CD4-positive, alpha-beta T cell (primary cell): ENCODE measurements at regions not wholly inside any gene's neighbourhood (a gene's known extent, or its start where the extent isn't known, plus 50 kb on each side); places are given as distances from the start of the nearest gene placed in this dataset.
"Not testable (repeated sequence)": the region's sequence is repeated elsewhere in the genome, so short reads cannot be mapped to it uniquely, and the experiment has no call there.

Experiments
- ATAC-seq: fragments of 200-7000 bp; cut with Tn5 transposase; one replicate; pipeline ENCODE4 v1.10.0; 2022; ENCODE audit warnings: mild to moderate bottlenecking; ENCODE audit not compliant: poor library complexity
- CTCF ChIA-PET: fragments of 350-600 bp; sonication (Branson Sonifier 250); formaldehyde crosslinking; loops from one replicate; lab custom pipeline; 2021; ENCODE audit warnings: antibody characterized with exemption, inconsistent platforms; lab: Charles Lee
- POLR2A ChIA-PET: fragments of 350-600 bp; sonication (Branson Sonifier 250); formaldehyde crosslinking; loops from one replicate; lab custom pipeline; 2021; ENCODE audit warnings: antibody characterized with exemption, inconsistent platforms; lab: Charles Lee
- DNase-seq, 14 experiments: peaks; one replicate each; pipeline ENCODE4 v3.0.0-alpha.2; 2013 to 2020; ENCODE audit warnings: mixed read lengths in 2 of 14
- H3K27ac ChIP-seq, 2 donors: one replicate each; pipeline versions ENCODE4 v1.5.1 to v1.7.0; 2013; ENCODE audit warnings: low read length in 2 of 2, low read depth in 1 of 2, mild to moderate bottlenecking in 1 of 2
- H3K27me3 ChIP-seq, 2 experiments: 1 replicate in 1 of 2; 2 replicates in 1 of 2; pipeline versions ENCODE4 v1.6.1 to v1.7.0; 2013; ENCODE audit warnings: low read length in 2 of 2, control low read depth in 1 of 2, mild to moderate bottlenecking in 1 of 2, moderate library complexity in 1 of 2; ENCODE audit not compliant: insufficient read depth in 2 of 2, control insufficient read depth in 1 of 2
- H3K36me3 ChIP-seq: one replicate; pipeline ENCODE4 v1.6.1; 2013; ENCODE audit warnings: low read length, control low read depth; ENCODE audit not compliant: insufficient read depth
- H3K4me1 ChIP-seq: one replicate; pipeline ENCODE4 v1.6.1; 2013; ENCODE audit warnings: low read length, control low read depth; ENCODE audit not compliant: insufficient read depth
- H3K4me3 ChIP-seq: one replicate; pipeline ENCODE4 v1.5.1; 2013; ENCODE audit warnings: mild to moderate bottlenecking, low read length, moderate library complexity
- H3K9me3 ChIP-seq, 2 experiments: 1 replicate in 1 of 2; 2 replicates in 1 of 2; pipeline versions ENCODE4 v1.6.1 to v1.7.0; 2013; ENCODE audit warnings: low read length in 2 of 2, mild to moderate bottlenecking in 2 of 2, control low read depth in 1 of 2, moderate library complexity in 1 of 2; ENCODE audit not compliant: control insufficient read depth in 1 of 2, insufficient read depth in 1 of 2
- H3K27ac Mint-ChIP-seq: one replicate; pipeline ENCODE4 v1.8.0; 2020; ENCODE audit warnings: mixed read lengths
- H3K27me3 Mint-ChIP-seq: one replicate; pipeline ENCODE4 v1.8.0; 2021; ENCODE audit warnings: mixed read lengths
- H3K36me3 Mint-ChIP-seq: one replicate; pipeline ENCODE4 v1.8.0; 2021; ENCODE audit warnings: low read depth, mixed read lengths
- H3K4me1 Mint-ChIP-seq: one replicate; pipeline ENCODE4 v1.8.0; 2021; ENCODE audit warnings: low read depth, mixed read lengths
- H3K4me3 Mint-ChIP-seq: one replicate; pipeline ENCODE4 v1.8.0; 2020; ENCODE audit warnings: mild to moderate bottlenecking, mixed read lengths
- H3K9me3 Mint-ChIP-seq: one replicate; pipeline ENCODE4 v1.8.0; 2020; ENCODE audit warnings: mixed read lengths
- intact Hi-C, 2 experiments: fragments of 100-400 bp; cut with DNase I in 1 of 2; cut with micrococcal nuclease in 1 of 2; formaldehyde crosslinking; loops; one replicate each; pipeline versions ENCODE4 v1.15.1 to v1.9.0; 2023 to 2025; cut with DNase I, micrococcal nuclease
- TF ChIP-seq, protein P1 (sequence below): fragments of 200-600 bp; IDR thresholded peaks from one replicate; pipeline ENCODE4 v1.8.0; 2022; ENCODE audit warnings: antibody characterized with exemption, mild to moderate bottlenecking

DNA sequence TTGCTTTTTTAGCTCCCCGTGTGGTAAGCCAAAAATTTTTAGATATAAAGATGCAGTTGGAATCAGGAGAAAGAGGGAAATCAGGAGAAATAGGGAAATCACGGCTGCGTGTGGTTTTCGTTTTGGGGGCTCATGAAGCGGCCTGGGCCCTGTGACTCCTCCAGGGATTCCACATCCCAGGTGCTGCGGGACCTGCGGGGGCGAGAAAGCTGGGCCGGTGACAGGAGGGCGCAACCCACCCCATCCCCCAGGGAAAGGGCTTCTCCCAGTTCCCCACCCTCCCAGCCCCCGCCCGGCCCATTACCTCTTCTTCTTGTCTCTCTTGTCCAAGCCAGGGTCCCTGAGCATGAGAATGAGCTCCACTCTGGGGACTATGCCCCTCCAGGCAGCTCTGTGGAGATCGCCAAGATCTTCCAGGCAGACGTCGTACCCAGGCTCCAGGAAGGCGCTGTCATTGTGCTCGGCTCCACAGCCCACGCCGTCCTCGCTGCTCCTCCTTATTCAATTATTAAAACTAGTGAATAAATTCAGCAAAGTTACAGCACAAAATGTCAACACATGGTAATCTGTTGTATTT is 111.0 kb downstream of the MRPL57 start:
- Mint-ChIP-seq H3K36me3 (no peaks in the 10 kb centered on the region), H3K4me3 (no peak overlapping the region), H3K27ac (no peak overlapping the region), H3K27me3 (peaks cover 17% of the 10 kb centered on the region), H3K4me1 (no peaks in the 10 kb centered on the region), H3K9me3 (no peaks in the 10 kb centered on the region)
- ATAC-seq (no peak), DNase-seq (no peak)
- TF ChIP-seq, protein P1, sequence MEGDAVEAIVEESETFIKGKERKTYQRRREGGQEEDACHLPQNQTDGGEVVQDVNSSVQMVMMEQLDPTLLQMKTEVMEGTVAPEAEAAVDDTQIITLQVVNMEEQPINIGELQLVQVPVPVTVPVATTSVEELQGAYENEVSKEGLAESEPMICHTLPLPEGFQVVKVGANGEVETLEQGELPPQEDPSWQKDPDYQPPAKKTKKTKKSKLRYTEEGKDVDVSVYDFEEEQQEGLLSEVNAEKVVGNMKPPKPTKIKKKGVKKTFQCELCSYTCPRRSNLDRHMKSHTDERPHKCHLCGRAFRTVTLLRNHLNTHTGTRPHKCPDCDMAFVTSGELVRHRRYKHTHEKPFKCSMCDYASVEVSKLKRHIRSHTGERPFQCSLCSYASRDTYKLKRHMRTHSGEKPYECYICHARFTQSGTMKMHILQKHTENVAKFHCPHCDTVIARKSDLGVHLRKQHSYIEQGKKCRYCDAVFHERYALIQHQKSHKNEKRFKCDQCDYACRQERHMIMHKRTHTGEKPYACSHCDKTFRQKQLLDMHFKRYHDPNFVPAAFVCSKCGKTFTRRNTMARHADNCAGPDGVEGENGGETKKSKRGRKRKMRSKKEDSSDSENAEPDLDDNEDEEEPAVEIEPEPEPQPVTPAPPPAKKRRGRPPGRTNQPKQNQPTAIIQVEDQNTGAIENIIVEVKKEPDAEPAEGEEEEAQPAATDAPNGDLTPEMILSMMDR: no peak
- H3K27ac ChIP-seq: no peak overlapping the region
- H3K36me3 ChIP-seq: no peaks in the 10 kb centered on the region
- no peak overlapping the region for H3K4me3 ChIP-seq
- no peaks in the 10 kb centered on the region for H3K9me3 ChIP-seq
- intact Hi-C loops: no loop called here
- POLR2A ChIA-PET: no interaction called here
- CTCF ChIA-PET: no interaction called here
- H3K4me1 ChIP-seq: no peaks in the 10 kb centered on the region
- H3K27me3 ChIP-seq: peaks cover 4 to 7% of the 10 kb centered on the region in 2 experiments

DNA sequence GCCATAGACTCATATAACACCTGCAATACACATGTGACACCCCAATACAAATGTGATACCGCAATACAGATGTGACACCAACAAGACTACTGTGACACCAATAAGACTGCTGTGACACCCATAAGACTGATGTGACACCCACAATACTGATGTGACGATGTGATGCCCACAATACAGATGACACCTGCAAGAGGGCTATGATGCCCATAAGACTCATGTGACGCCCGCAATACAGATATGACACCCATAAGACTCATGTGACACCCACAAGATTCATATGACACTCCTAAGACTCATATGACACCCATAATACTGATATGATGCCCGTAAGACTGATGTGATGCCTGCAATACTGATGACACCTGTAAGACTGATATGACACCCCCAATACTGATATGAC is 113.0 kb downstream of the MRPL57 start:
- Mint-ChIP-seq H3K27me3 (no peaks in the 10 kb centered on the region), H3K4me3 (no peak overlapping the region), H3K9me3 (no peaks in the 10 kb centered on the region), H3K36me3 (no peaks in the 10 kb centered on the region), H3K27ac (no peak overlapping the region), H3K4me1 (no peaks in the 10 kb centered on the region)
- TF ChIP-seq, protein P1: no peak
- DNase-seq (no peak), ATAC-seq (no peak)
- Histone ChIP-seq H3K9me3 (no peaks in the 10 kb centered on the region), H3K4me3 (no peak overlapping the region), H3K27me3 (no peaks in the 10 kb centered on the region), H3K36me3 (no peaks in the 10 kb centered on the region), H3K27ac (no peak overlapping the region), H3K4me1 (no peaks in the 10 kb centered on the region)
- ChIA-PET POLR2A (no interaction called here), CTCF (no interaction called here)
- intact Hi-C loops: no loop called here

DNA sequence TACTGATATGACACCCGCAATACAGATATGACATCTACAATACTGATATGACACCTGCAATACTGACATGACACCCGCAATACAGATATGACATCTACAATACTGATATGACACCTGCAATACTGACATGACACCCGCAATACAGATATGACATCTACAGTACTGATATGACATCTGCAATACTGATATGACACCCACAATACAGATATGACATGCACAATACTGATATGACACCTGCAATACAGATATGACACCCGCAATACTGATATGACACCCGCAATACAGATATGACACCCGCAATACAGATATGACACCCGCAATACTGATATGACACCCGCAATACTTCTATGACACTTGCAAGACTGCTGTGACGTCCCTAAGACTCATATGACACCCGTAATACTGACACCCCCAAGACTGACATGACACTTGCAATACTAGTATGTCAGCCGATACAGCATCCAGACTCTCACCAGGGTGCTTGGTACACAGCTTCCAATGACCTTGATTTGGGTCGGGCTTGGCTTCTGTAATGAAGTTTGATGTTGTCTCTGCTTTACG is 114.1 kb downstream of the MRPL57 start:
- H3K4me1 Mint-ChIP-seq, DNase-seq, ATAC-seq, H3K4me3 ChIP-seq, H3K36me3 ChIP-seq, H3K27ac ChIP-seq, H3K27me3 ChIP-seq, H3K4me3 Mint-ChIP-seq, H3K27ac Mint-ChIP-seq, H3K9me3 ChIP-seq, H3K27me3 Mint-ChIP-seq, H3K36me3 Mint-ChIP-seq, CTCF ChIA-PET, H3K9me3 Mint-ChIP-seq, POLR2A ChIA-PET, H3K4me1 ChIP-seq: not testable (repeated sequence)
- intact Hi-C loops: loop anchor here (10.0 kb wide), 5 partner anchors 104 to 726 kb away; partner anchors contain the start of genes IFT88 (in 1 of the 2) and IL17D (in 1 of the 2)
